Ectodermal cell (in vitro differentiated cells): ENCODE measurements at regions not wholly inside any gene's neighbourhood (a gene's known extent, or its start where the extent isn't known, plus 50 kb on each side); places are given as distances from the start of the nearest gene placed in this dataset.

ENCODE experiments used
- H3K27ac ChIP-seq: 2 replicates; pipeline ENCODE4 v1.7.0; 2013; ENCODE audit warnings: mild to moderate bottlenecking, low read depth, low read length; ENCODE audit not compliant: insufficient read depth, poor library complexity, severe bottlenecking
- H3K27me3 ChIP-seq: 2 replicates; pipeline ENCODE4 v1.7.0; 2013; ENCODE audit warnings: mild to moderate bottlenecking, low read length; ENCODE audit not compliant: insufficient read depth, control insufficient read depth, poor library complexity, severe bottlenecking
- H3K36me3 ChIP-seq: one replicate; pipeline ENCODE4 v1.7.0; 2013; ENCODE audit warnings: low read length; ENCODE audit not compliant: control insufficient read depth, insufficient read depth
- H3K4me1 ChIP-seq: one replicate; pipeline ENCODE4 v1.7.0; 2013; ENCODE audit warnings: low read length; ENCODE audit not compliant: control insufficient read depth, insufficient read depth
- H3K4me3 ChIP-seq: 2 replicates; pipeline ENCODE4 v1.7.0; 2013; ENCODE audit warnings: low read depth, low read length, control low read depth; ENCODE audit not compliant: insufficient read depth
- H3K9me3 ChIP-seq: 2 replicates; pipeline ENCODE4 v1.7.0; 2013; ENCODE audit warnings: mild to moderate bottlenecking, low read length, moderate library complexity; ENCODE audit not compliant: control insufficient read depth
- WGBS, 2 experiments: methylation state at CpG; one replicate each; pipeline ENCODE4 v1.1.7; 2013; ENCODE audit warnings: missing lambda C conversion rate in 2 of 2; 5-methylcytosine and 5-hydroxymethylcytosine counted together

- H3K4me3 ChIP-seq = no peak overlapping the region
- WGBS, 2 experiments = 93 to 97% methylated on average over 19 of the region's 19 CpGs
- no peaks in the 10 kb centered on the region for H3K36me3 ChIP-seq
- no peaks in the 10 kb centered on the region for H3K9me3 ChIP-seq
- H3K27me3 ChIP-seq = no peaks in the 10 kb centered on the region
- H3K27ac ChIP-seq = no peak overlapping the region
- no peaks in the 10 kb centered on the region for H3K4me1 ChIP-seq
Measured at GRCh38 chr12:111180426-111181142, 188.3 kb downstream of the PHETA1 start.

GRCh38 chr12:111178181-111179081 lies 190.5 kb downstream of the PHETA1 start:
- H3K36me3 ChIP-seq = no peaks in the 10 kb centered on the region
- H3K4me1 ChIP-seq = no peaks in the 10 kb centered on the region
- 91% methylated on average over 17 to 18 of the region's 18 CpGs for WGBS, 2 experiments
- H3K9me3 ChIP-seq = no peaks in the 10 kb centered on the region
- no peaks in the 10 kb centered on the region for H3K27me3 ChIP-seq
- no peak overlapping the region for H3K27ac ChIP-seq
- no peak overlapping the region for H3K4me3 ChIP-seq

GRCh38 chr12:111175396-111176094 lies 193.3 kb downstream of the PHETA1 start:
- Histone ChIP-seq H3K27me3 (no peaks in the 10 kb centered on the region), H3K36me3 (no peaks in the 10 kb centered on the region), H3K4me1 (no peaks in the 10 kb centered on the region), H3K4me3 (no peak overlapping the region), H3K9me3 (no peaks in the 10 kb centered on the region), H3K27ac (no peak overlapping the region)
- 92 to 94% methylated on average over 10 of the region's 10 CpGs for WGBS, 2 experiments

GRCh38 chr12:111174961-111175345 lies 193.9 kb downstream of the PHETA1 start:
- no peak overlapping the region for H3K27ac ChIP-seq
- WGBS, 2 experiments = 79 to 87% methylated on average over 3 of the region's 3 CpGs
- H3K36me3 ChIP-seq = no peaks in the 10 kb centered on the region
- no peaks in the 10 kb centered on the region for H3K27me3 ChIP-seq
- H3K9me3 ChIP-seq = no peaks in the 10 kb centered on the region
- no peak overlapping the region for H3K4me3 ChIP-seq
- no peaks in the 10 kb centered on the region for H3K4me1 ChIP-seq

- H3K27ac ChIP-seq = no peak overlapping the region
- no peak overlapping the region for H3K4me3 ChIP-seq
- no peaks in the 10 kb centered on the region for H3K4me1 ChIP-seq
Measured at GRCh38 chr12:111174251-111174960, 194.5 kb downstream of the PHETA1 start.

GRCh38 chr12:111173836-111174235 lies 195.1 kb downstream of the PHETA1 start:
- no peak overlapping the region for H3K4me3 ChIP-seq
- WGBS, 2 experiments = 94 to 95% methylated on average over 3 of the region's 3 CpGs
- H3K27me3 ChIP-seq = no peaks in the 10 kb centered on the region
- H3K27ac ChIP-seq = no peak overlapping the region
- no peaks in the 10 kb centered on the region for H3K4me1 ChIP-seq
- H3K36me3 ChIP-seq = no peaks in the 10 kb centered on the region
- H3K9me3 ChIP-seq = no peaks in the 10 kb centered on the region

More at GRCh38 chr12:111174251-111174960, 194.5 kb downstream of the PHETA1 start:
- Histone ChIP-seq H3K27me3 (no peaks in the 10 kb centered on the region), H3K36me3 (no peaks in the 10 kb centered on the region), H3K9me3 (no peaks in the 10 kb centered on the region)
- 85 to 86% methylated on average over 8 of the region's 8 CpGs for WGBS, 2 experiments

GRCh38 chr12:111173391-111173790 lies 195.5 kb downstream of the PHETA1 start:
- H3K4me1 ChIP-seq = no peaks in the 10 kb centered on the region
- H3K27me3 ChIP-seq = no peaks in the 10 kb centered on the region
- H3K36me3 ChIP-seq = no peaks in the 10 kb centered on the region
- H3K4me3 ChIP-seq = no peak overlapping the region
- no peak overlapping the region for H3K27ac ChIP-seq
- H3K9me3 ChIP-seq = no peaks in the 10 kb centered on the region
- 93 to 95% methylated on average over 5 of the region's 5 CpGs for WGBS, 2 experiments

- no peak overlapping the region for H3K4me3 ChIP-seq
- H3K27me3 ChIP-seq = no peaks in the 10 kb centered on the region
- no peaks in the 10 kb centered on the region for H3K36me3 ChIP-seq
- no peaks in the 10 kb centered on the region for H3K9me3 ChIP-seq
- H3K27ac ChIP-seq = no peak overlapping the region
- WGBS, 2 experiments = 92 to 93% methylated on average over 8 of the region's 8 CpGs
- no peaks in the 10 kb centered on the region for H3K4me1 ChIP-seq
Measured at GRCh38 chr12:111172786-111173185, 196.1 kb downstream of the PHETA1 start.

GRCh38 chr12:111171832-111172231 lies 197.1 kb downstream of the PHETA1 start:
- WGBS, 2 experiments = 91 to 95% methylated on average over 9 of the region's 9 CpGs
- Histone ChIP-seq H3K36me3 (no peaks in the 10 kb centered on the region), H3K9me3 (no peaks in the 10 kb centered on the region), H3K27ac (no peak overlapping the region), H3K4me1 (no peaks in the 10 kb centered on the region), H3K27me3 (no peaks in the 10 kb centered on the region), H3K4me3 (no peak overlapping the region)
